OCI-LY3 (cell line): ENCODE measurements at regions not wholly inside any gene's neighbourhood (a gene's known extent, or its start where the extent isn't known, plus 50 kb on each side); places are given as distances from the start of the nearest gene placed in this dataset.

Experiments used
- H2AFZ ChIP-seq: fragments of 200-600, 300-600 bp; shearing (Covaris generic); 2 replicates; pipeline ENCODE4 v1.6.0; 2014; ENCODE audit warnings: antibody characterized with exemption, low read depth, low read length
- H3K27ac ChIP-seq: fragments of 200-600, 300-600 bp; sonication (generic); 2 replicates; pipeline ENCODE4 v1.5.1; 2014; ENCODE audit warnings: mild to moderate bottlenecking, low read length, moderate library complexity, mixed read lengths
- H3K27me3 ChIP-seq: fragments of 200-600, 300-600 bp; sonication (generic); 2 replicates; pipeline ENCODE4 v1.6.1; 2014; ENCODE audit warnings: low read depth, low read length, mixed read lengths
- H3K36me3 ChIP-seq: fragments of 200-600, 300-600 bp; sonication (generic); replicated peaks from 2 replicates; pipeline ENCODE3; 2014; ENCODE audit warnings: low read depth, low read length, mixed read lengths
- H3K4me1 ChIP-seq: fragments of 300-600, 200-600 bp; sonication (generic); 2 replicates; pipeline ENCODE4 v1.6.1; 2014; ENCODE audit warnings: low read length, mixed read lengths
- H3K4me2 ChIP-seq: fragments of 200-600, 300-600 bp; sonication (generic); 2 replicates; pipeline ENCODE4 v1.6.1; 2014; ENCODE audit warnings: low read length, mixed read lengths
- H3K4me3 ChIP-seq: fragments of 300-600, 200-600 bp; sonication (generic); 2 replicates; pipeline ENCODE4 v1.5.1; 2014; ENCODE audit warnings: antibody characterized with exemption, mild to moderate bottlenecking, low read length, moderate library complexity
- H3K79me2 ChIP-seq: fragments of 300-600, 200-600 bp; shearing (Covaris generic); 2 replicates; pipeline ENCODE4 v1.6.1; 2014; ENCODE audit warnings: mild to moderate bottlenecking, low read length, mixed read lengths
- H3K9ac ChIP-seq: fragments of 300-600, 200-600 bp; shearing (Covaris generic); 2 replicates; pipeline ENCODE4 v1.6.0; 2014; ENCODE audit warnings: mild to moderate bottlenecking, low read length, moderate library complexity
- H3K9me3 ChIP-seq: fragments of 200-600, 300-600 bp; shearing (Covaris generic); 2 replicates; pipeline ENCODE4 v1.6.1; 2014; ENCODE audit warnings: low read length, mixed read lengths; ENCODE audit not compliant: insufficient read depth
- H4K20me1 ChIP-seq: fragments of 200-600, 300-600 bp; sonication (generic); 2 replicates; pipeline ENCODE4 v1.6.1; 2016; ENCODE audit warnings: low read length, mixed read lengths; ENCODE audit not compliant: insufficient read depth
- EZH2phosphoT487 ChIP-seq: fragments of 200-600 bp; shearing (Covaris generic); IDR thresholded peaks from 2 replicates; pipeline ENCODE4 v1.6.1; 2018; ENCODE audit warnings: antibody characterized with exemption, mixed run types, low read depth
- TF ChIP-seq, protein P1 (sequence below): fragments of 200-600, 300-600 bp; sonication (generic); IDR thresholded peaks from 2 replicates; pipeline ENCODE4 v1.5.1; 2014; ENCODE audit warnings: antibody characterized with exemption, low read length, low read depth

DNA sequence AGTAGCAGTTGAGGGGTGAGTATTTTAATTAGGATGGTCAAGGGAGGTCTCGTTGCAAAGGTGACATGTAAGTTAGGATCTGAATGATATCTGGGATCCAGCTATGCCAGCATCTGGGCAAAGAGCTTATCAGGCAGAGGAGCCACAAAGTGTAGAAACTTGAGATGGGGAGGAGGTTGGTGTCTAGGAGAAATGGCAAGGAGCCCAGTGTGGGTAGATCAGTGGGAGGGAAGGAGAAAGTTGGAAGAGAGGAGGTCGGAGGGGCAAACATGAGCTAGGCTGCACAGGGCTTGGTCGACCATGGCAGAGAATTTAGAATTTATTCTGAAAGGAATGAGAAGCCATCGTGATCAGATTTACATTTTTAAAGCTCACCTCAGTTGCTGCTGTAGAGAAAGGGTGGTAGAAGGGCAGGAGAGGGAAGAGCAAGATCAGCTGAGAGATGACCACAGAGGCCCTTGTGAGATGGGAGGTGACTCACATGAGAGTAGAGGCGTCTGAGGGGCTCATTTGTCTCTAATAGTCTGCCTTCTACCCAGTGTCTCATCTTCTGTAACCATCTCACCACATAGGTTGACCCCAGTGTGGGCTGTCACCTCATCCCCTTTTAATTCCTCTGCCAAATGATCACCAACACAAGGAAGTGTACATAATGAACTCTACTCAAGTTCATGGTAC lies 170.0 kb downstream of the ETAA1 start:
- no peaks in the 10 kb centered on the region for H4K20me1 ChIP-seq
- no peak overlapping the region for H3K9ac ChIP-seq
- no peaks in the 10 kb centered on the region for H3K27me3 ChIP-seq
- H3K4me3 ChIP-seq: no peak overlapping the region
- no peak for TF ChIP-seq EZH2phosphoT487
- TF ChIP-seq, protein P1, sequence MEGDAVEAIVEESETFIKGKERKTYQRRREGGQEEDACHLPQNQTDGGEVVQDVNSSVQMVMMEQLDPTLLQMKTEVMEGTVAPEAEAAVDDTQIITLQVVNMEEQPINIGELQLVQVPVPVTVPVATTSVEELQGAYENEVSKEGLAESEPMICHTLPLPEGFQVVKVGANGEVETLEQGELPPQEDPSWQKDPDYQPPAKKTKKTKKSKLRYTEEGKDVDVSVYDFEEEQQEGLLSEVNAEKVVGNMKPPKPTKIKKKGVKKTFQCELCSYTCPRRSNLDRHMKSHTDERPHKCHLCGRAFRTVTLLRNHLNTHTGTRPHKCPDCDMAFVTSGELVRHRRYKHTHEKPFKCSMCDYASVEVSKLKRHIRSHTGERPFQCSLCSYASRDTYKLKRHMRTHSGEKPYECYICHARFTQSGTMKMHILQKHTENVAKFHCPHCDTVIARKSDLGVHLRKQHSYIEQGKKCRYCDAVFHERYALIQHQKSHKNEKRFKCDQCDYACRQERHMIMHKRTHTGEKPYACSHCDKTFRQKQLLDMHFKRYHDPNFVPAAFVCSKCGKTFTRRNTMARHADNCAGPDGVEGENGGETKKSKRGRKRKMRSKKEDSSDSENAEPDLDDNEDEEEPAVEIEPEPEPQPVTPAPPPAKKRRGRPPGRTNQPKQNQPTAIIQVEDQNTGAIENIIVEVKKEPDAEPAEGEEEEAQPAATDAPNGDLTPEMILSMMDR: no peak
- no peak overlapping the region for H2AFZ ChIP-seq
- H3K9me3 ChIP-seq: no peaks in the 10 kb centered on the region
- H3K27ac ChIP-seq: no peak overlapping the region
- no peaks in the 10 kb centered on the region for H3K36me3 ChIP-seq
- H3K79me2 ChIP-seq: no peaks in the 10 kb centered on the region
- no peak overlapping the region for H3K4me2 ChIP-seq
- H3K4me1 ChIP-seq: no peaks in the 10 kb centered on the region

- Histone ChIP-seq H3K4me2 (no peak overlapping the region), H2AFZ (no peak overlapping the region), H3K36me3 (no peaks in the 10 kb centered on the region), H3K27me3 (no peaks in the 10 kb centered on the region), H3K79me2 (no peaks in the 10 kb centered on the region), H3K4me1 (no peaks in the 10 kb centered on the region), H3K4me3 (no peak overlapping the region), H3K27ac (no peak overlapping the region), H4K20me1 (no peaks in the 10 kb centered on the region), H3K9ac (no peak overlapping the region), H3K9me3 (no peaks in the 10 kb centered on the region)
- TF ChIP-seq, protein P1: no peak
- no peak for TF ChIP-seq EZH2phosphoT487
Measured at GRCh38 chr2:67567886-67568285, 170.8 kb downstream of the ETAA1 start.

DNA sequence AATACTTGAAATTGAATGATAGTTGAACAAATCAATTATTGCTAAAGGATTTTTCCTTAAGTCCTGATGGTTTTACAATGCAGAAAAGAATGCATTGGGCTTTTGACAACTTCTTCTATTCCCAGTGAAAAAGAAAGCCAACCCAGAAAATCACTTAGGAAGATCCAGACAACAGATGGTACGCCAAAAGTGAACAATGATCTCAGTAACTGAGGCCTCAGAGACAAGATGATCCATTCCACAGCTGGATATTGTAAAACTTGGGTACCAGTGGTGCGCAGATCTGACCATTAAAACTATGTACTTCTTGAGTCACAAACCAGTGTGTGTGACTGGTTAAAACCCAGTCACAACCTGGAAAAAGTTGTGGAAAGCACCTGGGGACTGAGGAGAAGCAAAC lies 173.5 kb downstream of the ETAA1 start:
- no peak overlapping the region for H3K27ac ChIP-seq
- H3K79me2 ChIP-seq: no peaks in the 10 kb centered on the region
- H4K20me1 ChIP-seq: no peaks in the 10 kb centered on the region
- no peak overlapping the region for H3K4me3 ChIP-seq
- no peaks in the 10 kb centered on the region for H3K9me3 ChIP-seq
- TF ChIP-seq, protein P1: no peak
- no peak for TF ChIP-seq EZH2phosphoT487
- no peaks in the 10 kb centered on the region for H3K36me3 ChIP-seq
- H3K9ac ChIP-seq: no peak overlapping the region
- no peak overlapping the region for H3K4me2 ChIP-seq
- no peak overlapping the region for H2AFZ ChIP-seq
- no peaks in the 10 kb centered on the region for H3K27me3 ChIP-seq
- H3K4me1 ChIP-seq: no peaks in the 10 kb centered on the region

- no peaks in the 10 kb centered on the region for H3K36me3 ChIP-seq
- H3K27ac ChIP-seq: no peak overlapping the region
- TF ChIP-seq, protein P1: no peak
- no peak for TF ChIP-seq EZH2phosphoT487
- no peak overlapping the region for H2AFZ ChIP-seq
- H3K9ac ChIP-seq: no peak overlapping the region
- no peaks in the 10 kb centered on the region for H3K4me1 ChIP-seq
- no peak overlapping the region for H3K4me2 ChIP-seq
- no peak overlapping the region for H3K4me3 ChIP-seq
- no peaks in the 10 kb centered on the region for H3K79me2 ChIP-seq
- H3K27me3 ChIP-seq: no peaks in the 10 kb centered on the region
- H4K20me1 ChIP-seq: no peaks in the 10 kb centered on the region
- no peaks in the 10 kb centered on the region for H3K9me3 ChIP-seq
Measured at GRCh38 chr2:67571785-67572718, 174.9 kb downstream of the ETAA1 start.
